ENCODE measurements at regions not wholly inside any gene's neighbourhood (a gene's known extent, or its start where the extent isn't known, plus 50 kb on each side); places are given as distances from the start of the nearest gene placed in this dataset.

- no peak for TF ChIP-seq CTCF (IDR thresholded peaks at IDR 0.05; ENCODE audit: low read depth, low read length)
- no peak for TF ChIP-seq POLR2A (IDR thresholded peaks at IDR 0.05; ENCODE audit: extremely low read depth, insufficient read length)
- no peak for TF ChIP-seq MYC (IDR thresholded peaks at IDR 0.05; ENCODE audit: low read depth, low read length)
Measured at GRCh38 chr6:156378853-156379252, 398.3 kb upstream of the ARID1B start.
